ENCODE measurements at regions not wholly inside any gene's neighbourhood (a gene's known extent, or its start where the extent isn't known, plus 50 kb on each side); places are given as distances from the start of the nearest gene placed in this dataset.
"Not testable (repeated sequence)": the region's sequence is repeated elsewhere in the genome, so short reads cannot be mapped to it uniquely, and the experiment has no call there.

- TF ChIP-seq, protein P1, sequence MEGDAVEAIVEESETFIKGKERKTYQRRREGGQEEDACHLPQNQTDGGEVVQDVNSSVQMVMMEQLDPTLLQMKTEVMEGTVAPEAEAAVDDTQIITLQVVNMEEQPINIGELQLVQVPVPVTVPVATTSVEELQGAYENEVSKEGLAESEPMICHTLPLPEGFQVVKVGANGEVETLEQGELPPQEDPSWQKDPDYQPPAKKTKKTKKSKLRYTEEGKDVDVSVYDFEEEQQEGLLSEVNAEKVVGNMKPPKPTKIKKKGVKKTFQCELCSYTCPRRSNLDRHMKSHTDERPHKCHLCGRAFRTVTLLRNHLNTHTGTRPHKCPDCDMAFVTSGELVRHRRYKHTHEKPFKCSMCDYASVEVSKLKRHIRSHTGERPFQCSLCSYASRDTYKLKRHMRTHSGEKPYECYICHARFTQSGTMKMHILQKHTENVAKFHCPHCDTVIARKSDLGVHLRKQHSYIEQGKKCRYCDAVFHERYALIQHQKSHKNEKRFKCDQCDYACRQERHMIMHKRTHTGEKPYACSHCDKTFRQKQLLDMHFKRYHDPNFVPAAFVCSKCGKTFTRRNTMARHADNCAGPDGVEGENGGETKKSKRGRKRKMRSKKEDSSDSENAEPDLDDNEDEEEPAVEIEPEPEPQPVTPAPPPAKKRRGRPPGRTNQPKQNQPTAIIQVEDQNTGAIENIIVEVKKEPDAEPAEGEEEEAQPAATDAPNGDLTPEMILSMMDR (IDR thresholded peaks at IDR 0.05; ENCODE audit: borderline replicate concordance), result no peak
- no peaks in the 10 kb centered on the region for H3K36me3 ChIP-seq
- no peak overlapping the region for H3K4me3 ChIP-seq
- no peak for DNase-seq
- H3K27me3 ChIP-seq (ENCODE audit: low read depth), result peaks cover 7% of the 10 kb centered on the region
- intact Hi-C loops (cut with micrococcal nuclease), result no loop called here
- H3K9me3 ChIP-seq (replicated peaks), result no peaks in the 10 kb centered on the region
- H3K4me1 ChIP-seq, result peaks cover 7% of the 10 kb centered on the region
- H3K27ac ChIP-seq (replicated peaks), result no peak overlapping the region
These were observed 156.4 kb upstream of the RAB6C start for GRCh38 chr2:129823044-129823443.

GRCh38 chr2:129827311-129828090 lies 152.0 kb upstream of the RAB6C start:
- Histone ChIP-seq H3K9me3 (replicated peaks) (peaks cover 15% of the 10 kb centered on the region), H3K4me1 (no peaks in the 10 kb centered on the region), H3K27me3 (ENCODE audit: low read depth) (peaks cover 20% of the 10 kb centered on the region), H3K27ac (replicated peaks) (no peak overlapping the region), H3K4me3 (no peak overlapping the region), H3K36me3 (peaks cover 8% of the 10 kb centered on the region)
- intact Hi-C loops (cut with micrococcal nuclease), result no loop called here
- no peak for DNase-seq
- TF ChIP-seq, protein P1 (IDR thresholded peaks at IDR 0.05; ENCODE audit: borderline replicate concordance), result no peak

- TF ChIP-seq, protein P1 (IDR thresholded peaks at IDR 0.05; ENCODE audit: borderline replicate concordance), result no peak
- H3K4me3 ChIP-seq, result no peak overlapping the region
- no peak for DNase-seq
- peaks cover 15% of the 10 kb centered on the region for H3K9me3 ChIP-seq (replicated peaks)
- peaks cover 8% of the 10 kb centered on the region for H3K36me3 ChIP-seq
- H3K27me3 ChIP-seq (ENCODE audit: low read depth), result peaks cover 20% of the 10 kb centered on the region
- H3K4me1 ChIP-seq, result no peaks in the 10 kb centered on the region
- no peak overlapping the region for H3K27ac ChIP-seq (replicated peaks)
- intact Hi-C loops (cut with micrococcal nuclease), result no loop called here
These were observed 150.7 kb upstream of the RAB6C start for GRCh38 chr2:129828792-129829191.

DNA sequence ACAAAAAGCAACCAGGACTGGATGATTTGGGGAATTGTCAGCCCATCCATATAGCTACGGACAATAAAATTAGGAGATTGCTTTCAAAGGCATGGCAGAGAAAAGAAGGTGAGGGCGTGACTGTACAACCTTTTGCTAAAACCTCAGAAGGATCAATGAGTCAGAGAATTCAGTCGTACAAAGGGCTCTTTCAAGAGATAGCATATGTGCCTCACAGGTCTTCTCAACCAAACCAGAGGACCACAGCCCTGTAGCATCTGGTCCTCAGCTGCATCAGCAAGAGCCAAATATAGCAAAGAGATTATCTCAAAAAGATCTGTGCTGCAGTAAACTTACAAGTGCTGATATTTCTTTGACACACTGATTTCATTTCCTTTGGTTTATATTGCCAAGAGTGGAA lies 149.9 kb upstream of the RAB6C start:
- no peak for DNase-seq
- no peak overlapping the region for H3K27ac ChIP-seq (replicated peaks)
- H3K9me3 ChIP-seq (replicated peaks), result peaks cover 15% of the 10 kb centered on the region
- TF ChIP-seq, protein P1 (IDR thresholded peaks at IDR 0.05; ENCODE audit: borderline replicate concordance), result no peak
- H3K36me3 ChIP-seq, result peaks cover 8% of the 10 kb centered on the region
- intact Hi-C loops (cut with micrococcal nuclease), result no loop called here
- peaks cover 20% of the 10 kb centered on the region for H3K27me3 ChIP-seq (ENCODE audit: low read depth)
- no peak overlapping the region for H3K4me3 ChIP-seq
- no peaks in the 10 kb centered on the region for H3K4me1 ChIP-seq

DNA sequence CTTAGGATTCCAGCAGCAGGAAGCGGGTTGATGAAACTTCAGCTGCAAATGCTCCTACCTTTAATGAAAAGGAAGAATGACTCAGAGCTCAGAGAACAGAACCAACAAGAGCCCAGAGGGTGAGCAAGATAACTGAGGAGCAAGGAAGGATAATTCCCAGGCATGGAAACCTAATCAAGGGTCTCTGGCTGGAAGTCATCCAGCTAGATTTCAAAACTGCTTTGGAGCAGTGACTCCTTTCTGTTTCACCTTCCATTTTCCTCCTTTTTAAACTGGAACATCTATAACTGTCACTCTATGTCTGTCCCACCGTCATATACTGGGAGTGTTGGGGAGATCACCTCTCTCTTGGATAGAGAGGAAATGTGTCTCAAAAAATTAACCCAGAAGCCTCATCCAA lies 148.4 kb upstream of the RAB6C start:
- Histone ChIP-seq H3K9me3 (replicated peaks) (peaks cover 15% of the 10 kb centered on the region), H3K27me3 (ENCODE audit: low read depth) (peaks cover 20% of the 10 kb centered on the region), H3K36me3 (peaks cover 8% of the 10 kb centered on the region), H3K4me3 (no peak overlapping the region), H3K27ac (replicated peaks) (no peak overlapping the region), H3K4me1 (no peaks in the 10 kb centered on the region)
- TF ChIP-seq, protein P1 (IDR thresholded peaks at IDR 0.05; ENCODE audit: borderline replicate concordance), result no peak
- DNase-seq, result no peak
- intact Hi-C loops (cut with micrococcal nuclease), result no loop called here

- peaks cover 15% of the 10 kb centered on the region for H3K9me3 ChIP-seq (replicated peaks)
- H3K4me3 ChIP-seq; DNase-seq; H3K4me1 ChIP-seq; H3K36me3 ChIP-seq; H3K27ac ChIP-seq (replicated peaks); intact Hi-C loops (cut with micrococcal nuclease): not testable (repeated sequence)
- peaks cover 12% of the 10 kb centered on the region for H3K27me3 ChIP-seq (ENCODE audit: low read depth)
These were observed 146.0 kb upstream of the RAB6C start for GRCh38 chr2:129833465-129833864.

Measured in left ventricle myocardium inferior (tissue), 1 donor.